ENCODE measurements at regions not wholly inside any gene's neighbourhood (a gene's known extent, or its start where the extent isn't known, plus 50 kb on each side); places are given as distances from the start of the nearest gene placed in this dataset.

DNA sequence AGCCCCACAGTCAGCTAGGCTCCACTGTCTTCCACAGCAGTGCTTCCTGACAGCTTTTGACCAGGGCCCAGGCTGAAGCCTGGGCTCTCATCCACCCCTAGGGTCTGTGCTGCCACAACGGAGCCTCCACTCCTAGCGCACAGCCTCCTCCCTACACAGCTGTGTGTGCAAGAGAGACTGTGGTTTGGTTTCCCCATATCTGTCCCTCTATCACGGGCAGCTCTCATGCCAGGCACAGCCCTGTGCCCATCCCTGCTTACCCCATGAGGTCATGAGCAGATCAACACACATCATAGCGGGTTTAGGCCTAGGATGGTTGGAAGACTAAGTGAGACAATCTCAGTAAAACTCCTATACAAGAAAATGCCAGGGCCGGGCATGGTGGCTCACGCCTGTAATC lies 61.7 kb upstream of the PLXNA4 start:
- TF ChIP-seq CTCF (IDR thresholded peaks at IDR 0.05; ENCODE audit: borderline replicate concordance, extremely low read depth, low read length, poor library complexity, severe bottlenecking) (no peak), EZH2 (IDR thresholded peaks at IDR 0.05; ENCODE audit: borderline replicate concordance, low read depth, low read length, severe bottlenecking) (no peak)

Data from DND-41 (cell line).